HepG2 (cell line): ENCODE measurements at regions not wholly inside any gene's neighbourhood (a gene's known extent, or its start where the extent isn't known, plus 50 kb on each side); places are given as distances from the start of the nearest gene placed in this dataset.
A peak's percentile ranks its signal among the peaks of the same experiment; 100 is the strongest.

Experiments
- AGO1 ChIP-seq: fragments of 200-400 bp; formaldehyde crosslinking; IDR thresholded peaks from 2 replicates; pipeline ENCODE4 v1.6.1; 2017; ENCODE audit warnings: mild to moderate bottlenecking, low read depth, low read length, moderate library complexity; ENCODE audit not compliant: poor library complexity, severe bottlenecking
- BCL6 ChIP-seq: IDR thresholded peaks from 2 replicates; pipeline ENCODE4 v1.6.1; 2016; ENCODE audit warnings: missing genetic modification reagents, missing compliant biosample characterization
- CHCHD3 ChIP-seq: sonication (generic); formaldehyde crosslinking; IDR thresholded peaks from 2 replicates; pipeline ENCODE4 v1.8.0; 2022; ENCODE audit warnings: mild to moderate bottlenecking, missing genetic modification reagents, moderate library complexity
- ETV5 ChIP-seq: IDR thresholded peaks from 2 replicates; pipeline ENCODE4 v1.6.1; 2018; ENCODE audit warnings: missing biosample characterization, missing genetic modification reagents, inconsistent platforms, borderline replicate concordance
- FOXK2 ChIP-seq: fragments of 450-650 bp; IDR thresholded peaks from 2 replicates; pipeline ENCODE4 v1.6.1; 2016
- IKZF4 ChIP-seq: sonication (generic); formaldehyde crosslinking; IDR thresholded peaks from 2 replicates; pipeline ENCODE4 v1.5.1; 2020; ENCODE audit warnings: borderline replicate concordance, mild to moderate bottlenecking, low read depth, missing genetic modification reagents; ENCODE audit errors: not compliant biosample characterization
- ISX ChIP-seq: sonication (generic); formaldehyde crosslinking; conservative IDR thresholded peaks from 2 replicates; pipeline ENCODE4 v1.5.0; 2020; ENCODE audit warnings: missing genetic modification reagents
- MEIS2 ChIP-seq: sonication (generic); formaldehyde crosslinking; IDR thresholded peaks from 2 replicates; pipeline ENCODE4 v1.9.0; 2021; ENCODE audit warnings: mild to moderate bottlenecking, missing genetic modification reagents
- MLLT10 ChIP-seq: sonication (generic); formaldehyde crosslinking; IDR thresholded peaks from 2 replicates; pipeline ENCODE4 v1.4.0; 2020; ENCODE audit warnings: missing genetic modification reagents
- REL ChIP-seq: sonication (generic); formaldehyde crosslinking; conservative IDR thresholded peaks from 2 replicates; pipeline ENCODE4 v1.8.0; 2022; ENCODE audit warnings: mild to moderate bottlenecking, missing genetic modification reagents, moderate library complexity
- RNF2 ChIP-seq: fragments of 450-650 bp; conservative IDR thresholded peaks from 2 replicates; pipeline ENCODE4 v1.6.1; 2016; ENCODE audit warnings: low read depth
- SETDB1 ChIP-seq: sonication (generic); formaldehyde crosslinking; IDR thresholded peaks from 2 replicates; pipeline ENCODE4 v1.5.1; 2020; ENCODE audit warnings: missing genetic modification reagents, mild to moderate bottlenecking, borderline replicate concordance
- SMAD3 ChIP-seq: sonication (generic); formaldehyde crosslinking; IDR thresholded peaks from 2 replicates; pipeline ENCODE4 v1.4.0; 2020; ENCODE audit warnings: missing genetic modification reagents
- SOX13 ChIP-seq, 3 experiments: fragments of 450-650 bp in 1 of 3; sonication (generic) in 1 of 3; formaldehyde crosslinking in 1 of 3; IDR thresholded peaks in 2 of 3; conservative IDR thresholded peaks in 1 of 3; 2 replicates each; pipeline versions ENCODE4 v1.5.0 to v1.6.1; 2016 to 2020; ENCODE audit warnings: antibody characterized with exemption in 1 of 3, mild to moderate bottlenecking in 1 of 3, missing compliant biosample characterization in 1 of 3, missing genetic modification reagents in 1 of 3, moderate library complexity in 1 of 3
- U2AF1 ChIP-seq: fragments of 200-400 bp; formaldehyde crosslinking; optimal IDR thresholded peaks from 2 replicates; pipeline ENCODE3; 2017; ENCODE audit warnings: mild to moderate bottlenecking, low read depth, low read length
- ZKSCAN1 ChIP-seq: fragments of 150-350 bp; IDR thresholded peaks from 2 replicates; pipeline ENCODE4 v1.6.1; 2014; ENCODE audit warnings: low read length
- ZNF207 ChIP-seq: fragments of 450-650 bp; IDR thresholded peaks from 2 replicates; pipeline ENCODE4 v1.6.1; 2016; ENCODE audit warnings: antibody characterized with exemption, borderline replicate concordance
- ZNF234 ChIP-seq: sonication (generic); formaldehyde crosslinking; conservative IDR thresholded peaks from 2 replicates; pipeline ENCODE4 v1.5.1; 2020; ENCODE audit warnings: mild to moderate bottlenecking, missing genetic modification reagents
- ZNF282 ChIP-seq: fragments of 450-650 bp; IDR thresholded peaks from 2 replicates; pipeline ENCODE4 v1.6.1; 2018; ENCODE audit not compliant: partially characterized antibody
- ZNF446 ChIP-seq: sonication (generic); formaldehyde crosslinking; IDR thresholded peaks from 2 replicates; pipeline ENCODE4 v1.5.0; 2020; ENCODE audit warnings: mild to moderate bottlenecking, missing genetic modification reagents
- ZNF768 ChIP-seq: sonication (generic); formaldehyde crosslinking; IDR thresholded peaks from 2 replicates; pipeline ENCODE4 v1.4.0; 2020; ENCODE audit warnings: missing genetic modification reagents
- ZNF780A ChIP-seq: sonication (generic); formaldehyde crosslinking; IDR thresholded peaks from 2 replicates; pipeline ENCODE4 v1.8.0; 2022; ENCODE audit warnings: mild to moderate bottlenecking, missing genetic modification reagents, moderate library complexity
- TF ChIP-seq, protein P1 (sequence below): sonication (generic); formaldehyde crosslinking; IDR thresholded peaks from 2 replicates; pipeline ENCODE4 v1.4.0; 2020; ENCODE audit warnings: mild to moderate bottlenecking, missing genetic modification reagents, borderline replicate concordance
- TF ChIP-seq, protein P2 (sequence below): sonication (generic); formaldehyde crosslinking; IDR thresholded peaks from 2 replicates; pipeline ENCODE4 v1.8.0; 2022; ENCODE audit warnings: missing genetic modification reagents, mild to moderate bottlenecking, moderate library complexity, borderline replicate concordance

DNA sequence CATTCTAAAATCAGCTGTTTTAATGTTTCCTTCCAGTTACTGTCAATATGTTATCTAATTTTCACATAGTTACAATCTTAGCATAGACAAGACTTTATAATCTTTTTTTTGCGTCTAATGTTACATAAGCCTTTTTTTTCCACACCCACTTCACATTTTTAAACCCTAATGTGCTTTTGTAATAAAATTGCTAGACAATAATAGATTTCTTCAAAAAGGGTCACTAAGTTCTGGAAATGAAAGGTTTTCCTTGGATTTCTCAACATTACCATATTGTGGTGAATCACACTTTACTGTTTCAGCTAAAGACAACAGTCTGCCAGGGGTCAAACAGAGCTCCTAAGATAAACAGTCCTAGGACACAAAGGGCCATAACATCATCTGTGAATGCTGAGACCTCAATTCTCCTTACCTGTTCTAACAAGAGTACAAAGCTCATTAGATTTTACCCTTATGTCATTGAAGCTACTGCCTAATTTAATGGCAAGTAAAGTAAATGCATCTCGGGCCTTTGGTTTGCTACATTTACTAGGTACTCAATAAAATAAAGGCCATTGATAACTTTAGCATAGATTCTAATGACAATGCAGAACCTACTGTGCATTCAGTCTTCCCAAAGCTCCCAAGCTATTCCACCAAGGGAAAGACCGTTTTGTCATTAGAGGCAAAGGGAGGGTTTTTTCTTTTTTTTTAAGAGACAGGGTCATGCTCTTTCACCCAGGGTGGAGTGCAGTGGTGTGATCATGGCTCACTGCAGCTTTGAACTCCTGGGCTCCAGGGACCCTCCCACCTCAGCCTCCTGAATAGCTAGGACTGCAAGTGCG is 111.2 kb upstream of the SLC38A2 start (continued):
- no peak for TF ChIP-seq U2AF1
- no peak for TF ChIP-seq RNF2
- no peak for TF ChIP-seq REL (CRISPR knock-in tag)
- TF ChIP-seq SETDB1 (CRISPR knock-in tag), result no peak
- no peak for TF ChIP-seq MEIS2 (CRISPR knock-in tag)
- TF ChIP-seq, protein P1, sequence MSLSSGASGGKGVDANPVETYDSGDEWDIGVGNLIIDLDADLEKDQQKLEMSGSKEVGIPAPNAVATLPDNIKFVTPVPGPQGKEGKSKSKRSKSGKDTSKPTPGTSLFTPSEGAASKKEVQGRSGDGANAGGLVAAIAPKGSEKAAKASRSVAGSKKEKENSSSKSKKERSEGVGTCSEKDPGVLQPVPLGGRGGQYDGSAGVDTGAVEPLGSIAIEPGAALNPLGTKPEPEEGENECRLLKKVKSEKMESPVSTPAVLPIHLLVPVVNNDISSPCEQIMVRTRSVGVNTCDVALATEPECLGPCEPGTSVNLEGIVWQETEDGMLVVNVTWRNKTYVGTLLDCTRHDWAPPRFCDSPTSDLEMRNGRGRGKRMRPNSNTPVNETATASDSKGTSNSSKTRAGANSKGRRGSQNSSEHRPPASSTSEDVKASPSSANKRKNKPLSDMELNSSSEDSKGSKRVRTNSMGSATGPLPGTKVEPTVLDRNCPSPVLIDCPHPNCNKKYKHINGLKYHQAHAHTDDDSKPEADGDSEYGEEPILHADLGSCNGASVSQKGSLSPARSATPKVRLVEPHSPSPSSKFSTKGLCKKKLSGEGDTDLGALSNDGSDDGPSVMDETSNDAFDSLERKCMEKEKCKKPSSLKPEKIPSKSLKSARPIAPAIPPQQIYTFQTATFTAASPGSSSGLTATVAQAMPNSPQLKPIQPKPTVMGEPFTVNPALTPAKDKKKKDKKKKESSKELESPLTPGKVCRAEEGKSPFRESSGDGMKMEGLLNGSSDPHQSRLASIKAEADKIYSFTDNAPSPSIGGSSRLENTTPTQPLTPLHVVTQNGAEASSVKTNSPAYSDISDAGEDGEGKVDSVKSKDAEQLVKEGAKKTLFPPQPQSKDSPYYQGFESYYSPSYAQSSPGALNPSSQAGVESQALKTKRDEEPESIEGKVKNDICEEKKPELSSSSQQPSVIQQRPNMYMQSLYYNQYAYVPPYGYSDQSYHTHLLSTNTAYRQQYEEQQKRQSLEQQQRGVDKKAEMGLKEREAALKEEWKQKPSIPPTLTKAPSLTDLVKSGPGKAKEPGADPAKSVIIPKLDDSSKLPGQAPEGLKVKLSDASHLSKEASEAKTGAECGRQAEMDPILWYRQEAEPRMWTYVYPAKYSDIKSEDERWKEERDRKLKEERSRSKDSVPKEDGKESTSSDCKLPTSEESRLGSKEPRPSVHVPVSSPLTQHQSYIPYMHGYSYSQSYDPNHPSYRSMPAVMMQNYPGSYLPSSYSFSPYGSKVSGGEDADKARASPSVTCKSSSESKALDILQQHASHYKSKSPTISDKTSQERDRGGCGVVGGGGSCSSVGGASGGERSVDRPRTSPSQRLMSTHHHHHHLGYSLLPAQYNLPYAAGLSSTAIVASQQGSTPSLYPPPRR (CRISPR knock-in tag), result peak; percentile 42; the same call in 1 of the 2 replicates
- TF ChIP-seq, protein P2, sequence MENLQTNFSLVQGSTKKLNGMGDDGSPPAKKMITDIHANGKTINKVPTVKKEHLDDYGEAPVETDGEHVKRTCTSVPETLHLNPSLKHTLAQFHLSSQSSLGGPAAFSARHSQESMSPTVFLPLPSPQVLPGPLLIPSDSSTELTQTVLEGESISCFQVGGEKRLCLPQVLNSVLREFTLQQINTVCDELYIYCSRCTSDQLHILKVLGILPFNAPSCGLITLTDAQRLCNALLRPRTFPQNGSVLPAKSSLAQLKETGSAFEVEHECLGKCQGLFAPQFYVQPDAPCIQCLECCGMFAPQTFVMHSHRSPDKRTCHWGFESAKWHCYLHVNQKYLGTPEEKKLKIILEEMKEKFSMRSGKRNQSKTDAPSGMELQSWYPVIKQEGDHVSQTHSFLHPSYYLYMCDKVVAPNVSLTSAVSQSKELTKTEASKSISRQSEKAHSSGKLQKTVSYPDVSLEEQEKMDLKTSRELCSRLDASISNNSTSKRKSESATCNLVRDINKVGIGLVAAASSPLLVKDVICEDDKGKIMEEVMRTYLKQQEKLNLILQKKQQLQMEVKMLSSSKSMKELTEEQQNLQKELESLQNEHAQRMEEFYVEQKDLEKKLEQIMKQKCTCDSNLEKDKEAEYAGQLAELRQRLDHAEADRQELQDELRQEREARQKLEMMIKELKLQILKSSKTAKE (CRISPR knock-in tag), result peak; percentile 25; the same call in 1 of the 2 replicates
- TF ChIP-seq ETV5, result peak; percentile 37; the same call in 1 of the 2 replicates
- 0 out of 2 replicates have a peak, but pooled peaks have one; percentile 32 for TF ChIP-seq ISX (CRISPR knock-in tag)
- peak; percentile 88 for TF ChIP-seq SMAD3
- no peak for TF ChIP-seq ZNF207
- TF ChIP-seq ZNF768 (CRISPR knock-in tag), result no peak
- no peak for TF ChIP-seq AGO1
- TF ChIP-seq SOX13 (IDR thresholded peaks at IDR 0.05), result peak; percentile 16
- peak in 1 of 2 experiments; percentile 96; a peak in 2 of 4 replicates for TF ChIP-seq SOX13 (CRISPR knock-in tag; conservative IDR thresholded peaks at IDR 0.05 in 1 of 2, IDR thresholded peaks at IDR 0.05 in 1 of 2)
- no peak for TF ChIP-seq MLLT10 (CRISPR knock-in tag)
- no peak for TF ChIP-seq ZNF446 (CRISPR knock-in tag)
- TF ChIP-seq ZNF780A (CRISPR knock-in tag), result no peak
- no peak for TF ChIP-seq CHCHD3
- no peak for TF ChIP-seq ZKSCAN1
- no peak for TF ChIP-seq ZNF282
- no peak for TF ChIP-seq FOXK2
- TF ChIP-seq BCL6 (CRISPR knock-in tag), result peak; percentile 83
- TF ChIP-seq IKZF4 (CRISPR knock-in tag), result no peak
- TF ChIP-seq ZNF234 (CRISPR knock-in tag), result no peak
